Esophagus squamous epithelium (tissue), 4 donors: ENCODE measurements at regions not wholly inside any gene's neighbourhood (a gene's known extent, or its start where the extent isn't known, plus 50 kb on each side); places are given as distances from the start of the nearest gene placed in this dataset.

Source experiments
- POLR2A ChIP-seq, 4 donors: fragments of 450-650 bp; IDR thresholded peaks; one replicate each; pipeline ENCODE4 v1.6.1; 2017; ENCODE audit warnings: antibody characterized with exemption in 4 of 4, mild to moderate bottlenecking in 4 of 4, moderate library complexity in 3 of 4
- TF ChIP-seq, protein P1 (sequence below), 6 experiments: fragments of 450-650 bp in 4 of 6; fragments of 200-600 bp in 2 of 6; sonication (generic) in 2 of 6; IDR thresholded peaks; one replicate each; pipeline ENCODE4 v1.5.1; 2016 to 2019; ENCODE audit warnings: antibody characterized with exemption in 6 of 6, mild to moderate bottlenecking in 4 of 6, moderate library complexity in 4 of 6

DNA sequence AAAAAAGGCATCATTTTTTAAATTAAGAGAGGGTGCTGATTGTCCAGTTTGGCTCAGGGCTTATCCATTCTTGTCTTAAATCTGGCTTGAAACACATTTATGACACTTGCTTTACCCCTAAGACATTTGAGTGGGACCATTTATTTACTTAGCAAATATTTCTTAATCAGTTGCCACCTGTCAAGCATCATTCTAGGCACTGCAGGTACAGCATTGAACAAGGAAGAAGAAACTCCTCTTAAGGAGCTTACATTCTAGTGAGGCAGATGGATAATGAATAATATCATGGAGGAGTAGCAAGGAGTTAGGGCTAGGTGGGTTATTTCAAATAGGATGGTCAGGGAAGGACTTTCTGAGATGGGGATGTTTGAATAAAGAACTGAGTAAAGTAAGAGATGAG is 189.8 kb downstream of the UTRN start:
- TF ChIP-seq POLR2A (IDR thresholded peaks at IDR 0.05): no peak
- TF ChIP-seq, protein P1, sequence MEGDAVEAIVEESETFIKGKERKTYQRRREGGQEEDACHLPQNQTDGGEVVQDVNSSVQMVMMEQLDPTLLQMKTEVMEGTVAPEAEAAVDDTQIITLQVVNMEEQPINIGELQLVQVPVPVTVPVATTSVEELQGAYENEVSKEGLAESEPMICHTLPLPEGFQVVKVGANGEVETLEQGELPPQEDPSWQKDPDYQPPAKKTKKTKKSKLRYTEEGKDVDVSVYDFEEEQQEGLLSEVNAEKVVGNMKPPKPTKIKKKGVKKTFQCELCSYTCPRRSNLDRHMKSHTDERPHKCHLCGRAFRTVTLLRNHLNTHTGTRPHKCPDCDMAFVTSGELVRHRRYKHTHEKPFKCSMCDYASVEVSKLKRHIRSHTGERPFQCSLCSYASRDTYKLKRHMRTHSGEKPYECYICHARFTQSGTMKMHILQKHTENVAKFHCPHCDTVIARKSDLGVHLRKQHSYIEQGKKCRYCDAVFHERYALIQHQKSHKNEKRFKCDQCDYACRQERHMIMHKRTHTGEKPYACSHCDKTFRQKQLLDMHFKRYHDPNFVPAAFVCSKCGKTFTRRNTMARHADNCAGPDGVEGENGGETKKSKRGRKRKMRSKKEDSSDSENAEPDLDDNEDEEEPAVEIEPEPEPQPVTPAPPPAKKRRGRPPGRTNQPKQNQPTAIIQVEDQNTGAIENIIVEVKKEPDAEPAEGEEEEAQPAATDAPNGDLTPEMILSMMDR (IDR thresholded peaks at IDR 0.05): no peak
